HCT116 (cell line): ENCODE measurements at regions not wholly inside any gene's neighbourhood (a gene's known extent, or its start where the extent isn't known, plus 50 kb on each side); places are given as distances from the start of the nearest gene placed in this dataset.

Source experiments
- ATAC-seq: fragments of 200-7000 bp; cut with Tn5 transposase; 2 replicates; pipeline ENCODE4 v1.9.1; 2020; ENCODE audit warnings: mild to moderate bottlenecking, moderate library complexity
- BruUV-seq: library from RNA; stranded (reverse); fragments of 400-500 nt; replicated peaks from 2 replicates; lab custom pipeline; 2021; lab: Mats Ljungman, UMichigan
- CTCF ChIA-PET: fragments of 300-600 bp; sonication (Branson Sonifier 250); formaldehyde crosslinking; loops from one replicate; lab custom pipeline; 2021; ENCODE audit warnings: antibody characterized with exemption; lab: Charles Lee
- POLR2A ChIA-PET: fragments of 300-600, 350-600 bp; sonication (Branson Sonifier 250); formaldehyde crosslinking; loops from one replicate; lab custom pipeline; 2021; ENCODE audit warnings: antibody characterized with exemption; lab: Charles Lee
- RAD21 ChIA-PET, 2 experiments: fragments of 300-600 bp; sonication (Branson Sonifier 250); formaldehyde crosslinking; loops; one replicate each; lab custom pipeline; 2023; ENCODE audit warnings: low total read pairs in 2 of 2; ENCODE audit not compliant: uncharacterized antibody in 2 of 2, unreplicated experiment in 2 of 2, low non-redundant PET in 1 of 2; lab: Charles Lee
- DNase-seq: peaks from one replicate; pipeline ENCODE4 v3.0.0-alpha.2; 2010; ENCODE audit warnings: low read depth, low spot score
- H2AFZ ChIP-seq: fragments of 200-600 bp; shearing (Covaris generic), sonication (generic); 2 replicates; pipeline ENCODE4 v1.6.1; 2017; ENCODE audit warnings: low read depth, mixed run types, mixed read lengths, antibody characterized with exemption, low read length; ENCODE audit not compliant: poor library complexity, severe bottlenecking
- H3K27ac ChIP-seq: 2 replicates; pipeline ENCODE4 v1.5.1; 2012; ENCODE audit warnings: low read depth, low read length
- H3K27me3 ChIP-seq: fragments of 200-600 bp; sonication (generic); 2 replicates; pipeline ENCODE4 v1.6.1; 2016; ENCODE audit warnings: mixed run types, low read length, mixed read lengths; ENCODE audit not compliant: insufficient read depth
- H3K36me3 ChIP-seq, 2 experiments: fragments of 200-500 bp in 1 of 2; fragments of 200-600 bp in 1 of 2; sonication (Bioruptor generic) in 1 of 2; sonication (generic) in 1 of 2; 2 replicates each; pipeline versions ENCODE4 v1.5.1 to v1.6.1; 2014 to 2016; ENCODE audit warnings: low read length in 2 of 2, inconsistent platforms in 1 of 2, mixed read lengths in 1 of 2, mixed run types in 1 of 2; ENCODE audit not compliant: insufficient read depth in 2 of 2, control insufficient read depth in 1 of 2
- H3K4me1 ChIP-seq, 2 experiments: fragments of 200-600 bp in 1 of 2; sonication (generic) in 1 of 2; 2 replicates each; pipeline versions ENCODE4 v1.5.1 to v1.6.1; 2012 to 2017; ENCODE audit warnings: low read length in 2 of 2, inconsistent platforms in 1 of 2, mild to moderate bottlenecking in 1 of 2, mixed read lengths in 1 of 2, mixed run types in 1 of 2, moderate library complexity in 1 of 2; ENCODE audit not compliant: insufficient read depth in 2 of 2, control insufficient read depth in 1 of 2
- H3K4me2 ChIP-seq: fragments of 200-600 bp; sonication (generic); 2 replicates; pipeline ENCODE4 v1.6.1; 2017; ENCODE audit warnings: mixed run types, low read length, mixed read lengths
- H3K4me3 ChIP-seq, 2 experiments: fragments of 200-600 bp in 1 of 2; sonication (generic) in 1 of 2; replicated peaks in 1 of 2; 2 replicates each; pipeline ENCODE4 v1.5.1; 2011 to 2016; ENCODE audit warnings: low read length in 2 of 2, control low read depth in 1 of 2, low read depth in 1 of 2, mild to moderate bottlenecking in 1 of 2, mixed read lengths in 1 of 2, mixed run types in 1 of 2
- H3K79me2 ChIP-seq: fragments of 200-600 bp; sonication (generic); 2 replicates; pipeline ENCODE4 v1.6.1; 2017; ENCODE audit warnings: mild to moderate bottlenecking, mixed run types, low read length, moderate library complexity, mixed read lengths; ENCODE audit not compliant: insufficient read depth
- H3K9ac ChIP-seq: fragments of 200-600 bp; sonication (generic); 2 replicates; pipeline ENCODE4 v1.6.1; 2016; ENCODE audit warnings: low read length, mixed read lengths
- H3K9me2 ChIP-seq: fragments of 200-600 bp; sonication (generic), shearing (Covaris generic); 2 replicates; pipeline ENCODE4 v1.6.1; 2017; ENCODE audit warnings: mixed run types, mild to moderate bottlenecking, moderate library complexity; ENCODE audit not compliant: insufficient read depth
- H3K9me3 ChIP-seq, 2 experiments: fragments of 200-500 bp in 1 of 2; fragments of 200-600 bp in 1 of 2; sonication (Bioruptor generic) in 1 of 2; sonication (generic) in 1 of 2; 2 replicates each; pipeline ENCODE4 v1.6.1; 2014 to 2017; ENCODE audit warnings: low read length in 2 of 2, mixed read lengths in 2 of 2, inconsistent platforms in 1 of 2, low read depth in 1 of 2, mild to moderate bottlenecking in 1 of 2, mixed run types in 1 of 2, moderate library complexity in 1 of 2; ENCODE audit not compliant: control insufficient read depth in 1 of 2, insufficient read depth in 1 of 2
- H4K20me1 ChIP-seq: fragments of 200-600 bp; sonication (generic), shearing (Covaris generic); 2 replicates; pipeline ENCODE4 v1.6.1; 2017; ENCODE audit warnings: mixed run types, mild to moderate bottlenecking, moderate library complexity; ENCODE audit not compliant: insufficient read depth
- CBX3 ChIP-seq: IDR thresholded peaks from 2 replicates; pipeline ENCODE4 v1.6.1; 2012; ENCODE audit warnings: low read depth
- CEBPB ChIP-seq: IDR thresholded peaks from 2 replicates; pipeline ENCODE4 v1.6.1; 2012; ENCODE audit warnings: low read depth
- EZH2phosphoT487 ChIP-seq: fragments of 200-600 bp; IDR thresholded peaks from 2 replicates; pipeline ENCODE4 v1.6.1; 2018; ENCODE audit warnings: antibody characterized with exemption, borderline replicate concordance
- FOSL1 ChIP-seq: IDR thresholded peaks from 2 replicates; pipeline ENCODE4 v1.6.1; 2012; ENCODE audit warnings: low read depth
- JUND ChIP-seq: IDR thresholded peaks from 2 replicates; pipeline ENCODE4 v1.6.1; 2012
- POLR2A ChIP-seq: IDR thresholded peaks from 2 replicates; pipeline ENCODE4 v1.7.0; 2011; ENCODE audit warnings: borderline replicate concordance; ENCODE audit not compliant: insufficient read depth, insufficient read length; ENCODE audit errors: extremely low read depth
- RAD21 ChIP-seq: IDR thresholded peaks from 2 replicates; pipeline ENCODE4 v1.6.1; 2012; ENCODE audit warnings: low read depth, mild to moderate bottlenecking
- SIN3A ChIP-seq: IDR thresholded peaks from 2 replicates; pipeline ENCODE4 v1.6.1; 2012; ENCODE audit warnings: low read depth
- SP1 ChIP-seq: IDR thresholded peaks from 2 replicates; pipeline ENCODE4 v1.6.1; 2012; ENCODE audit warnings: low read depth
- SRF ChIP-seq: IDR thresholded peaks from 2 replicates; pipeline ENCODE4 v1.6.1; 2012; ENCODE audit warnings: low read depth
- TCF7L2 ChIP-seq: IDR thresholded peaks from 2 replicates; pipeline ENCODE4 v1.7.0; 2011; ENCODE audit warnings: borderline replicate concordance, inconsistent platforms; ENCODE audit not compliant: insufficient read depth, insufficient read length; ENCODE audit errors: extremely low read depth
- YY1 ChIP-seq: IDR thresholded peaks from 2 replicates; pipeline ENCODE4 v1.6.1; 2011; ENCODE audit warnings: low read length, low read depth, moderate library complexity, mild to moderate bottlenecking; ENCODE audit not compliant: insufficient replicate concordance; ENCODE audit errors: extremely low read depth
- ZFX ChIP-seq: fragments of 450-650 bp; IDR thresholded peaks from 2 replicates; pipeline ENCODE4 v1.6.1; 2017
- ZNF274 ChIP-seq: fragments of 200-500 bp; sonication (Bioruptor generic); IDR thresholded peaks from 2 replicates; pipeline ENCODE4 v1.6.1; 2014; ENCODE audit warnings: mild to moderate bottlenecking, low read depth, low read length, inconsistent platforms
- intact Hi-C: fragments of 100-400 bp; cut with micrococcal nuclease; formaldehyde crosslinking; loops from 2 replicates; pipeline ENCODE4 v1.10.0; 2022
- TF ChIP-seq, protein P1 (sequence below): IDR thresholded peaks from 2 replicates; pipeline ENCODE4 v1.6.1; 2011; ENCODE audit warnings: mild to moderate bottlenecking, low read length, moderate library complexity; ENCODE audit not compliant: insufficient replicate concordance; ENCODE audit errors: extremely low read depth
- TF ChIP-seq, protein P2 (sequence below): IDR thresholded peaks from 2 replicates; pipeline ENCODE4 v1.6.1; 2012
- TF ChIP-seq, protein P3 (sequence below): IDR thresholded peaks from 2 replicates; pipeline ENCODE4 v1.6.1; 2012
- TF ChIP-seq, protein P4 (sequence below), 3 experiments: fragments of 200-600 bp in 1 of 3; sonication (generic) in 1 of 3; IDR thresholded peaks in 2 of 3; conservative IDR thresholded peaks in 1 of 3; 2 replicates each; pipeline ENCODE4 v1.5.1; 2012 to 2017; ENCODE audit warnings: low read depth in 2 of 3, low read length in 2 of 3, antibody characterized with exemption in 1 of 3, borderline replicate concordance in 1 of 3, control low read depth in 1 of 3, mild to moderate bottlenecking in 1 of 3, mixed read lengths in 1 of 3, mixed run types in 1 of 3, moderate library complexity in 1 of 3; ENCODE audit not compliant: insufficient read depth in 1 of 3

DNA sequence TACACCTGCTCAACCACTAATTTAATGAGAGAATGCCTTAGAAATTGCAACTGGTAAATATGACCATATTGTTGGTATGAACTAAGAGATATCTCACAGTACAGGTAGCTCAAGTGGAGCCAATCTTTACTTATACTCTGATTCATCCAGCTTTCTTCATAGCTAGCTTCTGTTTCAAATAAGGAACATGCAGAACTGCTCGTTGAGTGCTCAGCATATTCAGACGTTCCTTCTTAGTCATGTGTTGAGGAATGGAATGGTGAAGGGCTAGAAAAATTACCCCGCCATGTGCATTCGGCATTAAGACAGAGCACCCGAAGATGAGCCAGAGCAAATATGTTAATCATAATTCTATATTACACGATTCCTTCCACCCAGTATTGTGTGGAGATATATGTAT lies 144.0 kb upstream of the VRK2 start (continued):
- TF ChIP-seq, protein P1, sequence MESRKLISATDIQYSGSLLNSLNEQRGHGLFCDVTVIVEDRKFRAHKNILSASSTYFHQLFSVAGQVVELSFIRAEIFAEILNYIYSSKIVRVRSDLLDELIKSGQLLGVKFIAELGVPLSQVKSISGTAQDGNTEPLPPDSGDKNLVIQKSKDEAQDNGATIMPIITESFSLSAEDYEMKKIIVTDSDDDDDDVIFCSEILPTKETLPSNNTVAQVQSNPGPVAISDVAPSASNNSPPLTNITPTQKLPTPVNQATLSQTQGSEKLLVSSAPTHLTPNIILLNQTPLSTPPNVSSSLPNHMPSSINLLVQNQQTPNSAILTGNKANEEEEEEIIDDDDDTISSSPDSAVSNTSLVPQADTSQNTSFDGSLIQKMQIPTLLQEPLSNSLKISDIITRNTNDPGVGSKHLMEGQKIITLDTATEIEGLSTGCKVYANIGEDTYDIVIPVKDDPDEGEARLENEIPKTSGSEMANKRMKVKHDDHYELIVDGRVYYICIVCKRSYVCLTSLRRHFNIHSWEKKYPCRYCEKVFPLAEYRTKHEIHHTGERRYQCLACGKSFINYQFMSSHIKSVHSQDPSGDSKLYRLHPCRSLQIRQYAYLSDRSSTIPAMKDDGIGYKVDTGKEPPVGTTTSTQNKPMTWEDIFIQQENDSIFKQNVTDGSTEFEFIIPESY: no peak
- TF ChIP-seq, protein P2, sequence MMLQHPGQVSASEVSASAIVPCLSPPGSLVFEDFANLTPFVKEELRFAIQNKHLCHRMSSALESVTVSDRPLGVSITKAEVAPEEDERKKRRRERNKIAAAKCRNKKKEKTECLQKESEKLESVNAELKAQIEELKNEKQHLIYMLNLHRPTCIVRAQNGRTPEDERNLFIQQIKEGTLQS: no peak
- TF ChIP-seq ZFX (no peak), JUND (no peak), SRF (no peak), SIN3A (no peak), TCF7L2 (no peak), CEBPB (no peak), EZH2phosphoT487 (no peak), SP1 (no peak), ZNF274 (no peak), YY1 (no peak)
- TF ChIP-seq, protein P3, sequence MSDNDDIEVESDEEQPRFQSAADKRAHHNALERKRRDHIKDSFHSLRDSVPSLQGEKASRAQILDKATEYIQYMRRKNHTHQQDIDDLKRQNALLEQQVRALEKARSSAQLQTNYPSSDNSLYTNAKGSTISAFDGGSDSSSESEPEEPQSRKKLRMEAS: no peak
- TF ChIP-seq, all 23 proteins: peak for 0

DNA sequence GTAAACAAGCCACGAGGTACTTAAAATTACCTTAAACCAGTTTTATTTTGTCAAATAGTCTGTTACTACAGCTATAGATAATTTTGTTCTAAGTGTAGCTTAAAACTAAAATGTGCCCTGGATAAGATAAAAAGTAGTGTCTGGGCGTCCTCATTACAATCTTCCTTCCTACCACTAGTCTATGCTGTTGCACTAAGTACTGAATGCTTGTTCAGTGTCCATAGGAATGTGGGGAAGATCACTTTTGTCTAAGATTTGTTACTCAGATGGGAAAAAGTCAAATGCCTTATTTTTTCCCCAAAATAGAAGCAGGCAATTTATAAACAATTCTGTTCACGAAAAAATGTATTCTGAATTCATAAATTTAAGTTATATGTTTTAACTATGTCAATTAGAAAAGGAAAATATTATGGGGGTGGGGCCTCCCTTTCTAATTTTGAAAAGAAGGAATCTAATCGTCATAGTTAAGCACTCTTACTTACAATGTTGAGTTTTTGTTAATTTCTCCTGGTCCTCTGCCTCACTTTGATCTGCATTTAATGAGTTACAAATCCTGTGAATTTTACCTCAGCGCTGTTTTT lies 140.4 kb upstream of the VRK2 start:
- no peaks in the 10 kb centered on the region for H3K9me2 ChIP-seq
- H4K20me1 ChIP-seq: no peaks in the 10 kb centered on the region
- no peaks in the 10 kb centered on the region for H3K9me3 ChIP-seq
- no peaks in the 10 kb centered on the region for H3K4me1 ChIP-seq
- peak overlapping the region; percentile 89 for H2AFZ ChIP-seq
- intact Hi-C loops: loop anchor here (1.0 to 10.0 kb wide), 6 partner anchors 144 to 961 kb away; no protein-coding TSS in a partner anchor
- RAD21 ChIA-PET: interaction anchor here (0.6 to 1.8 kb wide), 4 partner anchors 11 to 772 kb away, joined by 3 to 13 read pairs (median 6); no protein-coding TSS in a partner anchor
- DNase-seq (no peak), ATAC-seq (peak; percentile 98)
- no peaks in the 10 kb centered on the region for H3K79me2 ChIP-seq
- no peak overlapping the region for H3K4me3 ChIP-seq
- H3K36me3 ChIP-seq: no peaks in the 10 kb centered on the region
- H3K27ac ChIP-seq: no peak overlapping the region
- POLR2A ChIA-PET: interaction anchor here (1.5 kb wide), 1 partner anchor 44 kb away, joined by 4 read pairs; no protein-coding TSS in a partner anchor
- H3K4me2 ChIP-seq: no peak overlapping the region
- H3K9ac ChIP-seq: no peak overlapping the region
- no peaks in the 10 kb centered on the region for H3K27me3 ChIP-seq
- BruUV-seq: no TSS peak
- CTCF ChIA-PET: interaction anchor here (0.6 to 1.5 kb wide), 19 partner anchors 8 to 665 kb away, joined by 3 to 38 read pairs (median 3); no protein-coding TSS in a partner anchor
- TF ChIP-seq CBX3: peak; percentile 43; the same call in 1 of the 2 replicates
- no peak for TF ChIP-seq FOSL1
- TF ChIP-seq ZNF274: no peak
- no peak for TF ChIP-seq POLR2A
- TF ChIP-seq, protein P4, sequence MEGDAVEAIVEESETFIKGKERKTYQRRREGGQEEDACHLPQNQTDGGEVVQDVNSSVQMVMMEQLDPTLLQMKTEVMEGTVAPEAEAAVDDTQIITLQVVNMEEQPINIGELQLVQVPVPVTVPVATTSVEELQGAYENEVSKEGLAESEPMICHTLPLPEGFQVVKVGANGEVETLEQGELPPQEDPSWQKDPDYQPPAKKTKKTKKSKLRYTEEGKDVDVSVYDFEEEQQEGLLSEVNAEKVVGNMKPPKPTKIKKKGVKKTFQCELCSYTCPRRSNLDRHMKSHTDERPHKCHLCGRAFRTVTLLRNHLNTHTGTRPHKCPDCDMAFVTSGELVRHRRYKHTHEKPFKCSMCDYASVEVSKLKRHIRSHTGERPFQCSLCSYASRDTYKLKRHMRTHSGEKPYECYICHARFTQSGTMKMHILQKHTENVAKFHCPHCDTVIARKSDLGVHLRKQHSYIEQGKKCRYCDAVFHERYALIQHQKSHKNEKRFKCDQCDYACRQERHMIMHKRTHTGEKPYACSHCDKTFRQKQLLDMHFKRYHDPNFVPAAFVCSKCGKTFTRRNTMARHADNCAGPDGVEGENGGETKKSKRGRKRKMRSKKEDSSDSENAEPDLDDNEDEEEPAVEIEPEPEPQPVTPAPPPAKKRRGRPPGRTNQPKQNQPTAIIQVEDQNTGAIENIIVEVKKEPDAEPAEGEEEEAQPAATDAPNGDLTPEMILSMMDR (IDR thresholded peaks at IDR 0.05 in 2 of 3, conservative IDR thresholded peaks at IDR 0.05 in 1 of 3; ENCODE audit: borderline replicate concordance in 1 of 3, insufficient read depth in 1 of 3, low read depth in 2 of 3, low read length in 2 of 3): peak; percentile 81 to 92 (median 84)
- TF ChIP-seq, protein P2: no peak
- TF ChIP-seq, protein P3: no peak
- no peak for TF ChIP-seq EZH2phosphoT487
- TF ChIP-seq RAD21: peak; percentile 95
